GM12878 (cell line): ENCODE measurements at regions not wholly inside any gene's neighbourhood (a gene's known extent, or its start where the extent isn't known, plus 50 kb on each side); places are given as distances from the start of the nearest gene placed in this dataset.

Experiments
- ATAC-seq: fragments of 200-7000 bp; cut with Tn5 transposase; 3 replicates; pipeline ENCODE4 v1.9.1; 2020; ENCODE audit warnings: mild to moderate bottlenecking, moderate library complexity
- BruUV-seq: library from RNA; stranded (reverse); fragments of 400-500 nt; replicated peaks from 2 replicates; lab custom pipeline; 2021; lab: Mats Ljungman, UMichigan
- CTCF ChIA-PET: fragments of 300-600 bp; sonication (Branson Sonifier 250); formaldehyde crosslinking; extraction: SDS; loops from one replicate; lab custom pipeline; 2021; ENCODE audit warnings: inconsistent platforms; lab: Yijun Ruan, JAX
- POLR2A ChIA-PET: fragments of 350-600 bp; formaldehyde crosslinking; extraction: SDS; loops from one replicate; lab custom pipeline; 2021; ENCODE audit warnings: inconsistent platforms; lab: Charles Lee
- RAD21 ChIA-PET: fragments of 300-600 bp; sonication (Branson Sonifier 250); formaldehyde crosslinking; loops from one replicate; lab custom pipeline; 2023; ENCODE audit warnings: antibody characterized with exemption; ENCODE audit not compliant: unreplicated experiment; lab: Charles Lee
- SMC1A ChIA-PET: fragments of 300-600 bp; sonication (Branson Sonifier 250); formaldehyde crosslinking; loops from one replicate; lab custom pipeline; 2023; ENCODE audit not compliant: unreplicated experiment, uncharacterized antibody; lab: Charles Lee
- DNase-seq: peaks from one replicate; pipeline ENCODE4 v3.0.0-alpha.2; 2011; ENCODE audit warnings: low read depth, low spot score
- FAIRE-seq: peaks from 3 replicates; lab custom pipeline; 2011; peaks lifted over from hg19 to GRCh38; lab: Jason Lieb, UNC
- H2AFZ ChIP-seq: 2 replicates; pipeline ENCODE4 v1.6.0; 2011; ENCODE audit warnings: low read depth, low read length, control low read depth; ENCODE audit not compliant: control insufficient read depth
- H3K27ac ChIP-seq: 2 replicates; pipeline ENCODE4 v1.5.1; 2011; ENCODE audit warnings: control low read depth; ENCODE audit not compliant: control insufficient read depth, insufficient read depth
- H3K27me3 ChIP-seq, 2 experiments: replicated peaks in 1 of 2; 2 replicates each; pipeline versions ENCODE4 v1.6.0 to v1.6.1; 2011; ENCODE audit warnings: low read length in 1 of 2; ENCODE audit not compliant: control insufficient read depth in 2 of 2, insufficient read depth in 2 of 2
- H3K36me3 ChIP-seq, 2 experiments: 2 replicates each; pipeline ENCODE4 v1.5.1; 2011; ENCODE audit warnings: low read length in 1 of 2; ENCODE audit not compliant: control insufficient read depth in 2 of 2, insufficient read depth in 2 of 2
- H3K4me1 ChIP-seq: 2 replicates; pipeline ENCODE4 v1.6.1; 2011; ENCODE audit warnings: mild to moderate bottlenecking, low read length, moderate library complexity, mixed read lengths; ENCODE audit not compliant: control insufficient read depth, insufficient read depth
- H3K4me2 ChIP-seq: 2 replicates; pipeline ENCODE4 v1.6.0; 2011; ENCODE audit warnings: control low read depth; ENCODE audit not compliant: control insufficient read depth, insufficient read depth
- H3K4me3 ChIP-seq: fragments of 200-600 bp; sonication (generic); 2 replicates; pipeline ENCODE4 v1.5.1; 2016
- H3K79me2 ChIP-seq: 2 replicates; pipeline ENCODE4 v1.6.0; 2011; ENCODE audit warnings: low read length; ENCODE audit not compliant: control insufficient read depth, insufficient read depth
- H3K9ac ChIP-seq: 2 replicates; pipeline ENCODE4 v1.8.0; 2011; ENCODE audit warnings: low read length, control low read depth, mixed read lengths; ENCODE audit not compliant: control insufficient read depth, insufficient read depth
- H3K9me3 ChIP-seq: replicated peaks from 3 replicates; pipeline ENCODE4 v1.5.1; 2011; ENCODE audit warnings: mild to moderate bottlenecking, low read length; ENCODE audit not compliant: control insufficient read depth, insufficient read depth
- H4K20me1 ChIP-seq: 2 replicates; pipeline ENCODE4 v1.6.0; 2011; ENCODE audit not compliant: control insufficient read depth, insufficient read depth
- ATF3 ChIP-seq: IDR thresholded peaks from 2 replicates; pipeline ENCODE4 v1.6.1; 2011; ENCODE audit warnings: low read depth, mild to moderate bottlenecking, low read length, moderate library complexity, borderline replicate concordance; ENCODE audit errors: extremely low read depth
- CBFB ChIP-seq: IDR thresholded peaks from 2 replicates; pipeline ENCODE4 v1.6.1; 2016; ENCODE audit warnings: antibody characterized with exemption, low read depth
- CBX3 ChIP-seq: fragments of 200-600 bp; sonication (generic); IDR thresholded peaks from 2 replicates; pipeline ENCODE4 v1.6.1; 2016; ENCODE audit warnings: low read depth, borderline replicate concordance
- CTCF ChIP-seq, 3 experiments: IDR thresholded peaks in 2 of 3; conservative IDR thresholded peaks in 1 of 3; 2 replicates each; pipeline ENCODE4 v1.5.1; 2011; ENCODE audit warnings: low read depth in 3 of 3, low read length in 3 of 3, mild to moderate bottlenecking in 3 of 3, control low read depth in 2 of 3, moderate library complexity in 2 of 3, inconsistent platforms in 1 of 3, mixed read lengths in 1 of 3; ENCODE audit not compliant: control insufficient read depth in 2 of 3, insufficient read depth in 1 of 3; ENCODE audit errors: extremely low read depth in 1 of 3
- E4F1 ChIP-seq: fragments of 450-650 bp; IDR thresholded peaks from 2 replicates; pipeline ENCODE4 v1.6.1; 2018; ENCODE audit warnings: borderline replicate concordance, mild to moderate bottlenecking; ENCODE audit not compliant: partially characterized antibody
- FOS ChIP-seq: IDR thresholded peaks from 3 replicates; pipeline ENCODE4 v1.6.1; 2011; ENCODE audit warnings: borderline replicate concordance; ENCODE audit not compliant: insufficient read length; ENCODE audit errors: extremely low read depth
- IKZF1 ChIP-seq: fragments of 450-650 bp; conservative IDR thresholded peaks from 2 replicates; pipeline ENCODE4 v1.6.1; 2017; ENCODE audit warnings: antibody characterized with exemption, mild to moderate bottlenecking
- JUNB ChIP-seq: IDR thresholded peaks from 2 replicates; pipeline ENCODE4 v1.6.1; 2016; ENCODE audit warnings: antibody characterized with exemption, mild to moderate bottlenecking
- JUND ChIP-seq: IDR thresholded peaks from 2 replicates; pipeline ENCODE4 v1.6.1; 2012; ENCODE audit warnings: low read depth, mild to moderate bottlenecking, low read length, improper control_type of control experiment, moderate library complexity
- USF1 ChIP-seq: IDR thresholded peaks from 2 replicates; pipeline ENCODE4 v1.6.1; 2011; ENCODE audit warnings: borderline replicate concordance, low read depth, mild to moderate bottlenecking, moderate library complexity, mixed read lengths, low read length; ENCODE audit not compliant: insufficient read depth; ENCODE audit errors: extremely low read length
- YY1 ChIP-seq: IDR thresholded peaks from 2 replicates; pipeline ENCODE4 v1.6.1; 2011; ENCODE audit warnings: low read depth, mild to moderate bottlenecking, low read length
- ZBTB11 ChIP-seq: fragments of 450-650 bp; formaldehyde crosslinking; IDR thresholded peaks from 2 replicates; pipeline ENCODE4 v1.5.0; 2022; ENCODE audit warnings: mild to moderate bottlenecking, missing genetic modification characterization
- ZSCAN29 ChIP-seq: fragments of 450-650 bp; IDR thresholded peaks from 2 replicates; pipeline ENCODE4 v1.6.1; 2017; ENCODE audit warnings: mild to moderate bottlenecking, moderate library complexity
- WGBS: methylation state at CpG from one replicate; pipeline ENCODE4 v1.1.6; 2016; ENCODE audit warnings: low lambda C conversion rate; ENCODE audit not compliant: insufficient replicate concordance, insufficient coverage; ENCODE audit errors: missing lambda C conversion rate; 5-methylcytosine and 5-hydroxymethylcytosine counted together
- in situ Hi-C: fragments of 300-500 bp; cut with MboI; formaldehyde crosslinking; loops from 9 replicates; pipeline ENCODE4 v1.14.3; 2018; ENCODE audit warnings: mixed read lengths
- intact Hi-C: fragments of 100-400 bp; cut with micrococcal nuclease; formaldehyde crosslinking; loops from one replicate; pipeline ENCODE4 v1.14.2; 2022; ENCODE audit not compliant: unreplicated experiment

GRCh38 chr14:29077916-29078315, 311.3 kb downstream of the FOXG1 start:
- WGBS = 62% methylated on average over 2 of the region's 2 CpGs
- Histone ChIP-seq H4K20me1 (no peaks in the 10 kb centered on the region), H3K4me2 (no peak overlapping the region), H3K4me3 (no peak overlapping the region), H3K9ac (no peak overlapping the region), H3K27me3 (no peaks in the 10 kb centered on the region), H3K9me3 (no peaks in the 10 kb centered on the region), H3K27ac (no peak overlapping the region), H3K79me2 (no peaks in the 10 kb centered on the region), H3K36me3 (no peaks in the 10 kb centered on the region), H3K4me1 (no peaks in the 10 kb centered on the region), H2AFZ (no peak overlapping the region)
- RAD21 ChIA-PET = no interaction called here
- intact Hi-C loops (no loop called here), in situ Hi-C loops (no loop called here)
- CTCF ChIA-PET = no interaction called here
- no TSS peak for BruUV-seq
- no peak for FAIRE-seq
- DNase-seq = no peak
- TF ChIP-seq JUND (no peak), CBX3 (no peak), FOS (no peak), IKZF1 (no peak), ZSCAN29 (no peak), E4F1 (no peak), JUNB (no peak), ZBTB11 (no peak), YY1 (no peak), CTCF (IDR thresholded peaks at IDR 0.05 in 2 of 3, conservative IDR thresholded peaks at IDR 0.05 in 1 of 3; ENCODE audit: control insufficient read depth in 2 of 3, extremely low read depth in 1 of 3, insufficient read depth in 1 of 3, low read depth in 3 of 3, low read length in 3 of 3) (no peak), USF1 (no peak), ATF3 (no peak), CBFB (no peak)
- no peak for ATAC-seq
- POLR2A ChIA-PET = no interaction called here
- SMC1A ChIA-PET = no interaction called here
